GM10248 (cell line): ENCODE measurements at regions not wholly inside any gene's neighbourhood (a gene's known extent, or its start where the extent isn't known, plus 50 kb on each side); places are given as distances from the start of the nearest gene placed in this dataset.
"Not testable (repeated sequence)": the region's sequence is repeated elsewhere in the genome, so short reads cannot be mapped to it uniquely, and the experiment has no call there.

Experiments
- CTCF ChIA-PET: fragments of 300-600 bp; sonication (Branson Sonifier 250); formaldehyde crosslinking; extraction: SDS; loops from one replicate; lab custom pipeline; 2021; ENCODE audit warnings: antibody characterized with exemption; lab: Yijun Ruan, JAX
- POLR2A ChIA-PET: fragments of 350-650 bp; sonication (Branson Sonifier 250); formaldehyde crosslinking; extraction: SDS; loops from one replicate; lab custom pipeline; 2020; ENCODE audit warnings: antibody characterized with exemption; lab: Yijun Ruan, JAX
- DNase-seq: peaks from one replicate; pipeline ENCODE4 v3.0.0; 2012; ENCODE audit errors: extremely low spot score
- TF ChIP-seq, protein P1 (sequence below): IDR thresholded peaks from 2 replicates; pipeline ENCODE4 v1.5.1; 2012; ENCODE audit warnings: mild to moderate bottlenecking, low read depth; ENCODE audit errors: extremely low read depth, missing control alignments, control extremely low read depth

DNA sequence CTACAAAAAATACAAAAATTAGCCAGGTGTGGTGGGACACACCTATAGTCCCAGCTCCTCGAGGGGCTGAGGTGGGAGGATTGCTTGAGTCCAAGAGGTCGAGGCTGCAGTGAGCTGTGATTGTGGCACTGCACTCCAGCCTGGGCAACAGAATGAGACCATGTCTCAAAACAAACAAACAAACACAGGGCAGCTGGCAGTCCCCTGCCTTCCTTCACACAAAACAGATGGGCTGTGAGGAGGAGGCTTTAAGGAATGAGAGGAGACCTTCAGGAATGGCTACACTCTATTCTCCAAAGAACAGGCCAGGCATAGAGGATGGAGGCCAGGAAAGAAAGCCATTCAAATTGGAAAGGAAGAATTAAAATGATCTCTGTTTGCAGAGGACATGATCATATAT, 65.6 kb upstream of the MAML3 start:
- CTCF ChIA-PET: interaction anchor here (1.4 kb wide), 1 partner anchor 141 kb away, joined by 3 read pairs; no protein-coding TSS in a partner anchor
- POLR2A ChIA-PET: no interaction called here
- TF ChIP-seq, protein P1, sequence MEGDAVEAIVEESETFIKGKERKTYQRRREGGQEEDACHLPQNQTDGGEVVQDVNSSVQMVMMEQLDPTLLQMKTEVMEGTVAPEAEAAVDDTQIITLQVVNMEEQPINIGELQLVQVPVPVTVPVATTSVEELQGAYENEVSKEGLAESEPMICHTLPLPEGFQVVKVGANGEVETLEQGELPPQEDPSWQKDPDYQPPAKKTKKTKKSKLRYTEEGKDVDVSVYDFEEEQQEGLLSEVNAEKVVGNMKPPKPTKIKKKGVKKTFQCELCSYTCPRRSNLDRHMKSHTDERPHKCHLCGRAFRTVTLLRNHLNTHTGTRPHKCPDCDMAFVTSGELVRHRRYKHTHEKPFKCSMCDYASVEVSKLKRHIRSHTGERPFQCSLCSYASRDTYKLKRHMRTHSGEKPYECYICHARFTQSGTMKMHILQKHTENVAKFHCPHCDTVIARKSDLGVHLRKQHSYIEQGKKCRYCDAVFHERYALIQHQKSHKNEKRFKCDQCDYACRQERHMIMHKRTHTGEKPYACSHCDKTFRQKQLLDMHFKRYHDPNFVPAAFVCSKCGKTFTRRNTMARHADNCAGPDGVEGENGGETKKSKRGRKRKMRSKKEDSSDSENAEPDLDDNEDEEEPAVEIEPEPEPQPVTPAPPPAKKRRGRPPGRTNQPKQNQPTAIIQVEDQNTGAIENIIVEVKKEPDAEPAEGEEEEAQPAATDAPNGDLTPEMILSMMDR: no peak
- no peak for DNase-seq

GRCh38 chr4:140219070-140219469, 65.1 kb upstream of the MAML3 start:
- POLR2A ChIA-PET: not testable (repeated sequence)

DNA sequence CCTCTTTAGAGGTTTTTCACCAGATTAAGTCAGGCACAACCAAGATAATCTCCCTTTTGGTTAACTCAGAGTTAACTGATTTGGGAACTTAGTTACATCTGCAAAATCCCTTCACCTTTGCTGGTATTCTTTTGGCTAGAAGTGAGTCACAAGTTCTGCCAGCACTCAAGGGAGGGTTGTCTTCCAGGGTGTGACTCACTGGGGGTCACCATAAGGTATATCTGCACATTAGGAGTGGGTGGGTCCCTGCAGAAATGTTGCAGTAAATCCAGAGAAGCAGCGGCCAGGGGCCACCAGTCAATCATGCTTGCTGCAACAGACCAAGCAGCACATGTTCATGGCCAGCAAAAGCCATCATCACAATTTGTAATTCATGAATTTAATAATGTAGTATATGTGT, 59.8 kb upstream of the MAML3 start:
- ChIA-PET CTCF (interaction anchor here (1.4 kb wide), 1 partner anchor 15 kb away, joined by 3 read pairs; no protein-coding TSS in a partner anchor), POLR2A (no interaction called here)
- no peak for DNase-seq
- TF ChIP-seq, protein P1: no peak

More at GRCh38 chr4:140219070-140219469, 65.1 kb upstream of the MAML3 start:
- not testable (repeated sequence) for DNase-seq
- CTCF ChIA-PET: interaction anchor here (1.4 kb wide), 1 partner anchor 141 kb away, joined by 3 read pairs; no protein-coding TSS in a partner anchor

GRCh38 chr4:140213116-140213515, 59.1 kb upstream of the MAML3 start:
- CTCF ChIA-PET: interaction anchor here (1.4 kb wide), 1 partner anchor 15 kb away, joined by 3 read pairs; no protein-coding TSS in a partner anchor
- POLR2A ChIA-PET: no interaction called here
- no peak for DNase-seq
- TF ChIP-seq, protein P1: no peak

- DNase-seq: no peak
- POLR2A ChIA-PET: no interaction called here
- CTCF ChIA-PET: interaction anchor here (1.4 kb wide), 1 partner anchor 14 kb away, joined by 3 read pairs; no protein-coding TSS in a partner anchor
- TF ChIP-seq, protein P1: no peak
Observed at GRCh38 chr4:140212646-140213045, 58.7 kb upstream of the MAML3 start.

GRCh38 chr4:140212194-140212593, 58.2 kb upstream of the MAML3 start:
- CTCF ChIA-PET: interaction anchor here (1.0 to 1.4 kb wide), 2 partner anchors 14 to 33 kb away, joined by 3 read pairs; no protein-coding TSS in a partner anchor

DNA sequence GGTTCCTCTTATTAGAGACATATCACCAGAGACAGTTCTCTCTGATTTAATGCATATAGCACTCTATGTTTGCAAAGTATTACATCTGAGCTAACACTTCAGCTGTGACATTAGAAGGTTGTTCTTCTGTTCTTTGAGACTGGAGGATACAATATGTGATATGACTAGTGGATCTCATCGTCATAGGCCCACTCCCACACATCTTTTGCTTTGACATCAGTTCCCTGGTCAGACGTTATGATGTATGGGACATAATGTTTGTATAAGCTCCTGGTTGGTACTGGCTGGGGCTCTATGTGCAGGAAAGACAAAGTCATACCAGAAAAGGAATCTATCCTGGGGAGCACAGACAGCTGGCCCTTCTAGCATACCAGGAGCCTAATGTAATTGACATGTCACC, 57.7 kb upstream of the MAML3 start:
- POLR2A ChIA-PET: no interaction called here
- DNase-seq: no peak
- TF ChIP-seq, protein P1: no peak
- CTCF ChIA-PET: interaction anchor here (1.0 kb wide), 1 partner anchor 34 kb away, joined by 3 read pairs; no protein-coding TSS in a partner anchor

More at GRCh38 chr4:140212194-140212593, 58.2 kb upstream of the MAML3 start:
- POLR2A ChIA-PET: no interaction called here
- DNase-seq: no peak
- TF ChIP-seq, protein P1: no peak
